Peyer's patch (tissue), 4 donors: ENCODE measurements at regions not wholly inside any gene's neighbourhood (a gene's known extent, or its start where the extent isn't known, plus 50 kb on each side); places are given as distances from the start of the nearest gene placed in this dataset.

Experiments
- CTCF ChIP-seq, 6 experiments: fragments of 450-650 bp in 4 of 6; fragments of 200-600 bp in 2 of 6; sonication (generic) in 1 of 6; IDR thresholded peaks; one replicate each; pipeline ENCODE4 v1.5.1; 2017 to 2019; ENCODE audit warnings: antibody characterized with exemption in 6 of 6, mild to moderate bottlenecking in 3 of 6, moderate library complexity in 1 of 6
- POLR2A ChIP-seq, 2 donors: fragments of 450-650 bp; IDR thresholded peaks; one replicate each; pipeline ENCODE4 v1.5.1; 2017; ENCODE audit warnings: antibody characterized with exemption in 2 of 2, mild to moderate bottlenecking in 2 of 2, moderate library complexity in 2 of 2

- no peak for TF ChIP-seq CTCF (IDR thresholded peaks at IDR 0.05)
- no peak for TF ChIP-seq POLR2A (IDR thresholded peaks at IDR 0.05)
Observed at GRCh38 chr12:67540920-67541624, 107.5 kb upstream of the DYRK2 start.
